Natural killer cell (primary cell): ENCODE measurements at regions not wholly inside any gene's neighbourhood (a gene's known extent, or its start where the extent isn't known, plus 50 kb on each side); places are given as distances from the start of the nearest gene placed in this dataset.

ENCODE experiments used
- ATAC-seq, 3 donors: fragments of 150-1000 bp in 2 of 3; fragments of 200-7000 bp in 1 of 3; cut with Tn5 transposase; 1 replicate in 1 of 3; 2 replicates in 2 of 3; pipeline ENCODE4 v1.10.0; 2021; ENCODE audit warnings: mild to moderate bottlenecking in 2 of 3, moderate library complexity in 2 of 3
- DNase-seq, 2 donors: peaks; one replicate each; pipeline versions ENCODE4 v3.0.0 to v3.0.0-alpha.2; 2013 to 2021; ENCODE audit warnings: mixed read lengths in 1 of 2
- H3K27ac ChIP-seq: one replicate; pipeline ENCODE4 v1.5.1; 2013; ENCODE audit warnings: mild to moderate bottlenecking, low read length
- H3K27me3 ChIP-seq: one replicate; pipeline ENCODE4 v1.6.1; 2013; ENCODE audit warnings: low read length; ENCODE audit not compliant: control insufficient read depth, insufficient read depth
- H3K36me3 ChIP-seq: one replicate; pipeline ENCODE4 v1.6.1; 2013; ENCODE audit warnings: low read length; ENCODE audit not compliant: control insufficient read depth, insufficient read depth
- H3K4me1 ChIP-seq: one replicate; pipeline ENCODE4 v1.6.1; 2013; ENCODE audit warnings: low read length; ENCODE audit not compliant: control insufficient read depth, insufficient read depth
- H3K4me3 ChIP-seq: one replicate; pipeline ENCODE4 v1.5.1; 2013; ENCODE audit warnings: low read length
- H3K9me3 ChIP-seq: one replicate; pipeline ENCODE4 v1.6.1; 2013; ENCODE audit warnings: low read length; ENCODE audit not compliant: control insufficient read depth, insufficient read depth
- H3K27ac Mint-ChIP-seq, 2 donors: one replicate each; pipeline ENCODE4 v1.8.0; 2022; ENCODE audit warnings: mild to moderate bottlenecking in 2 of 2, mixed read lengths in 2 of 2, moderate library complexity in 1 of 2
- H3K27me3 Mint-ChIP-seq, 2 donors: one replicate each; pipeline ENCODE4 v1.8.0; 2022; ENCODE audit warnings: low read depth in 2 of 2, mixed read lengths in 2 of 2
- H3K36me3 Mint-ChIP-seq: one replicate; pipeline ENCODE4 v1.8.0; 2022; ENCODE audit warnings: mixed read lengths
- H3K4me1 Mint-ChIP-seq, 2 donors: one replicate each; pipeline ENCODE4 v1.8.0; 2022; ENCODE audit warnings: mixed read lengths in 2 of 2
- H3K4me3 Mint-ChIP-seq: one replicate; pipeline ENCODE4 v1.8.0; 2022; ENCODE audit warnings: mild to moderate bottlenecking, moderate library complexity, mixed read lengths
- H3K9me3 Mint-ChIP-seq, 2 donors: one replicate each; pipeline ENCODE4 v1.8.0; 2022; ENCODE audit warnings: mixed read lengths in 2 of 2
- CTCF ChIP-seq: fragments of 200-600 bp; IDR thresholded peaks from one replicate; pipeline ENCODE4 v1.8.0; 2022; ENCODE audit warnings: antibody characterized with exemption
- WGBS: methylation state at CpG from one replicate; pipeline ENCODE4 v1.1.7; 2013; ENCODE audit warnings: missing lambda C conversion rate; ENCODE audit not compliant: insufficient coverage; 5-methylcytosine and 5-hydroxymethylcytosine counted together
- intact Hi-C: fragments of 100-400 bp; cut with micrococcal nuclease; formaldehyde crosslinking; loops from one replicate; pipeline ENCODE4 v1.14.2; 2022

- intact Hi-C loops = no loop called here
- no peak overlapping the region for H3K4me3 Mint-ChIP-seq
- H3K36me3 Mint-ChIP-seq = no peaks in the 10 kb centered on the region
- H3K4me1 Mint-ChIP-seq = no peaks in the 10 kb centered on the region
- ATAC-seq (no peak), DNase-seq (no peak)
- Histone ChIP-seq H3K27me3 (no peaks in the 10 kb centered on the region), H3K4me3 (no peak overlapping the region), H3K9me3 (no peaks in the 10 kb centered on the region), H3K36me3 (no peaks in the 10 kb centered on the region), H3K27ac (no peak overlapping the region), H3K4me1 (no peaks in the 10 kb centered on the region)
- TF ChIP-seq CTCF = no peak
- no peak overlapping the region for H3K27ac Mint-ChIP-seq
- no peaks in the 10 kb centered on the region for H3K27me3 Mint-ChIP-seq
- H3K9me3 Mint-ChIP-seq = no peaks in the 10 kb centered on the region
These were observed 202.7 kb downstream of the LRRN1 start for GRCh38 chr3:4001976-4002375.

- no peak for TF ChIP-seq CTCF
- WGBS = 84% methylated on average over 2 of the region's 2 CpGs
- no peak overlapping the region for H3K4me3 Mint-ChIP-seq
These were observed 207.1 kb downstream of the LRRN1 start for GRCh38 chr3:4006288-4006687.

DNA sequence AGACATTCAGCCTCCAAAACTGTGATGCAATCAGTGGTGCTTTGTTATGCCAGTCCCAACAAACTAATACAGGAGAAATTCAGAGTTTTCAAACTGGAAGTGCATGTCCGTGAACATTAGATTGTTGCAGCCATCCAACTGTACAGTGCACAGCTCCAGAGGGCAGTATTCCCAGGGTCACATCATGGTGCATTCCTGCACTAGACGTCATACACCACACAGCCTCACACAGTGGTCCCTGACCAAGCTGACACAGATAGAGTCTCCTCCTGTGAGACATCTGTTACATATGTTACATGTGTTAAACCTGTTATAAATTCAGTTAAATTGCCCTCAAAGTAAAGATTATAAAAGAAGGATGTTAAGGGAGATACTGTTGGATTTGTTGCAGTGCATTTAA lies 209.0 kb downstream of the LRRN1 start:
- intact Hi-C loops = no loop called here
- no peaks in the 10 kb centered on the region for H3K9me3 Mint-ChIP-seq
- H3K27ac Mint-ChIP-seq = no peak overlapping the region
- no peaks in the 10 kb centered on the region for H3K36me3 Mint-ChIP-seq
- H3K9me3 ChIP-seq = no peaks in the 10 kb centered on the region
- H3K36me3 ChIP-seq = no peaks in the 10 kb centered on the region
- no peaks in the 10 kb centered on the region for H3K4me1 Mint-ChIP-seq
- H3K4me3 ChIP-seq = no peak overlapping the region
- TF ChIP-seq CTCF = no peak
- H3K27me3 Mint-ChIP-seq = no peaks in the 10 kb centered on the region
- H3K27ac ChIP-seq = no peak overlapping the region
- DNase-seq (no peak), ATAC-seq (no peak)
- no peak overlapping the region for H3K4me3 Mint-ChIP-seq
- H3K27me3 ChIP-seq = no peaks in the 10 kb centered on the region
- 95% methylated on average over 2 of the region's 2 CpGs for WGBS
- no peaks in the 10 kb centered on the region for H3K4me1 ChIP-seq

More at GRCh38 chr3:4006288-4006687, 207.1 kb downstream of the LRRN1 start:
- Mint-ChIP-seq H3K27me3 (no peaks in the 10 kb centered on the region), H3K36me3 (no peaks in the 10 kb centered on the region), H3K9me3 (no peaks in the 10 kb centered on the region), H3K27ac (no peak overlapping the region), H3K4me1 (no peaks in the 10 kb centered on the region)
- Histone ChIP-seq H3K27ac (no peak overlapping the region), H3K4me1 (no peaks in the 10 kb centered on the region), H3K27me3 (no peaks in the 10 kb centered on the region), H3K4me3 (no peak overlapping the region), H3K36me3 (no peaks in the 10 kb centered on the region), H3K9me3 (no peaks in the 10 kb centered on the region)
- DNase-seq (no peak), ATAC-seq (no peak)
- intact Hi-C loops = no loop called here

GRCh38 chr3:4011166-4011565 lies 211.9 kb downstream of the LRRN1 start:
- Mint-ChIP-seq H3K4me1 (no peaks in the 10 kb centered on the region), H3K9me3 (no peaks in the 10 kb centered on the region), H3K27ac (no peak overlapping the region), H3K36me3 (no peaks in the 10 kb centered on the region), H3K4me3 (no peak overlapping the region), H3K27me3 (no peaks in the 10 kb centered on the region)
- no peaks in the 10 kb centered on the region for H3K4me1 ChIP-seq
- ATAC-seq = no peak
- H3K4me3 ChIP-seq = no peak overlapping the region
- no peaks in the 10 kb centered on the region for H3K9me3 ChIP-seq
- no peak overlapping the region for H3K27ac ChIP-seq
- H3K36me3 ChIP-seq = no peaks in the 10 kb centered on the region
- no peak for TF ChIP-seq CTCF
- WGBS = 88% methylated on average over 1 of the region's 1 CpG
- DNase-seq = no peak
- H3K27me3 ChIP-seq = no peaks in the 10 kb centered on the region
- intact Hi-C loops = no loop called here
